ENCODE measurements at regions not wholly inside any gene's neighbourhood (a gene's known extent, or its start where the extent isn't known, plus 50 kb on each side); places are given as distances from the start of the nearest gene placed in this dataset.

DNA sequence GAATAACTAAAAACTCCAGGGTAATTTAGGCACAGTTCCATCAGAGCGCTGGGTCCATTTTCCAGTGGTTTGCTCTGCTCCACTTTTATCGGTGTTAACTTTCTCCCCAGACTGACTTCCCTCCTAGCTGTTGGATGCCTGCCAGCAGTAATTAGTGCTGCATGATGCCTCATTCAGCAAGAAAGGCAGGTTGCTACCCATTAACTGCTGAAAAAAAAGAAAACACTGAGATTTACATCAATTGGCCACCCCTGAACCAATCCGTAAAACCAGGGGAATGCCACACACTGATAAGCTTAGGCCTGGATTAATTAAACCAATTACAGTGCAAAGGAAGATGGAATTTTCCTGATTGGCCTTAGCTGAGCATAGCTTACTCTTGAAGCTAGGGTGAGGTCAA, 182.4 kb upstream of the CXXC4 start:
- Histone ChIP-seq H3K36me3 (ENCODE audit: control insufficient read depth in 4 of 4, insufficient read depth in 4 of 4, low read length in 4 of 4) (no peaks in the 10 kb centered on the region), H3K4me3 (no peak overlapping the region), H3K9ac (ENCODE audit: insufficient read depth in 1 of 2, low read length in 2 of 2) (no peak overlapping the region), H3K4me1 (ENCODE audit: control insufficient read depth in 5 of 5, insufficient read depth in 5 of 5, low read length in 5 of 5) (no peaks in the 10 kb centered on the region), H3K27ac (ENCODE audit: low read depth in 1 of 2, low read length in 1 of 2) (no peak overlapping the region), H3K27me3 (ENCODE audit: control insufficient read depth in 3 of 3, insufficient read depth in 3 of 3, low read length in 2 of 3) (no peaks in the 10 kb centered on the region), H3K9me3 (ENCODE audit: control insufficient read depth in 4 of 4, insufficient read depth in 3 of 4, low read length in 3 of 4) (no peaks in the 10 kb centered on the region)
- no peak for ATAC-seq (ENCODE audit: insufficient read depth, low FRiP score)
- DNase-seq: peak in 1 of 3 donors; percentile 31
- TF ChIP-seq, protein P1, sequence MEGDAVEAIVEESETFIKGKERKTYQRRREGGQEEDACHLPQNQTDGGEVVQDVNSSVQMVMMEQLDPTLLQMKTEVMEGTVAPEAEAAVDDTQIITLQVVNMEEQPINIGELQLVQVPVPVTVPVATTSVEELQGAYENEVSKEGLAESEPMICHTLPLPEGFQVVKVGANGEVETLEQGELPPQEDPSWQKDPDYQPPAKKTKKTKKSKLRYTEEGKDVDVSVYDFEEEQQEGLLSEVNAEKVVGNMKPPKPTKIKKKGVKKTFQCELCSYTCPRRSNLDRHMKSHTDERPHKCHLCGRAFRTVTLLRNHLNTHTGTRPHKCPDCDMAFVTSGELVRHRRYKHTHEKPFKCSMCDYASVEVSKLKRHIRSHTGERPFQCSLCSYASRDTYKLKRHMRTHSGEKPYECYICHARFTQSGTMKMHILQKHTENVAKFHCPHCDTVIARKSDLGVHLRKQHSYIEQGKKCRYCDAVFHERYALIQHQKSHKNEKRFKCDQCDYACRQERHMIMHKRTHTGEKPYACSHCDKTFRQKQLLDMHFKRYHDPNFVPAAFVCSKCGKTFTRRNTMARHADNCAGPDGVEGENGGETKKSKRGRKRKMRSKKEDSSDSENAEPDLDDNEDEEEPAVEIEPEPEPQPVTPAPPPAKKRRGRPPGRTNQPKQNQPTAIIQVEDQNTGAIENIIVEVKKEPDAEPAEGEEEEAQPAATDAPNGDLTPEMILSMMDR (IDR thresholded peaks at IDR 0.05; ENCODE audit: control extremely low read depth, extremely low read depth): no peak
- WGBS, 2 donors: 45 to 48% methylated on average over 3 of the region's 3 CpGs

DNA sequence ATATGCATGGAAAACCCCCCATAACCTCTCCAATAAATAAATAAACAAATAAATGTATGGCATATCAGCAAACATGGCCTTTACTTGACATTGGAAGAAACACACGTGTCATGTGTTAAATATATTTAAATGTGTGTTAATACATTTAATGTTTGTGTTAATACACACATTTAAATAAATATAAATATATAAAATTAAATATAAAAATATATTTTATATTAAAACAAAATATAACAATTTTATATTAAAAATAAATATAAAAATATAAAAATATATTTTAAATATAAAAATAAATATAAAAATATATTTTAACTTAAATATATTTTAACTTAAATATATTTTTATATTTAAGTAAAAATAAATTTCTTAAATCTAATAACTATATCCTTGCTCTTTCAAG, 187.6 kb upstream of the CXXC4 start:
- TF ChIP-seq, protein P1 (IDR thresholded peaks at IDR 0.05; ENCODE audit: control extremely low read depth, extremely low read depth): no peak
- 86 to 88% methylated on average over 1 of the region's 1 CpG for WGBS, 2 donors

DNA sequence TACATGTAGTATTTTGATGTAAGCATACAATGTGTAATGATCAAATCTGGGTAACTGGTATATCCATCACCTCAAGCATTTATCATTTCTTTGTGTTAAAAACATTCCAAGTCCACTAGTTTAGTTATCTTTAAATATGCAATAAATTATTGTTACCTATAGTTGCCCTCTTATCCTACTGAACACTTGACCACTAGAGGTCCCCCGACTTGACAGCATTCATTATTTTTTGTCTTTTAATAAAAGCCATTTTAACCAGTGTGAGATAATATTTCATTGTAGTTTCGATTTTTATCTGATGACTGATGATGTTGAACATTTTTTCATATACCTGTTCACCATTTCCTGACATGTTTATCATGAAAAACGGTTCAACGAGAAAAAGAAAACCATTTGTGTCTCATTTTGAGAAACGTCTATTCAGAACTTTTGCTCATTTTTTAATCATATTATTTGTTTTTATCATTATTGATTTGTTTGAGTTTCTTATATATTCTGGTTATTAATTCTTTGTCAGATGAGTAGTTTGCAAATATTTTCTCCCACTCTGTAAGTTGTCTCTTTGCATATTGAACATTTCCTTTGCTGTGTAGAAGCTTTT, 199.0 kb upstream of the CXXC4 start:
- Histone ChIP-seq H3K4me1 (ENCODE audit: control insufficient read depth in 5 of 5, insufficient read depth in 5 of 5, low read length in 5 of 5) (no peaks in the 10 kb centered on the region), H3K9me3 (ENCODE audit: control insufficient read depth in 4 of 4, insufficient read depth in 3 of 4, low read length in 3 of 4) (no peaks in the 10 kb centered on the region), H3K27me3 (ENCODE audit: control insufficient read depth in 3 of 3, insufficient read depth in 3 of 3, low read length in 2 of 3) (no peaks in the 10 kb centered on the region), H3K4me3 (no peak overlapping the region), H3K36me3 (ENCODE audit: control insufficient read depth in 4 of 4, insufficient read depth in 4 of 4, low read length in 4 of 4) (no peaks in the 10 kb centered on the region), H3K27ac (ENCODE audit: low read depth in 1 of 2, low read length in 1 of 2) (no peak overlapping the region), H3K9ac (ENCODE audit: insufficient read depth in 1 of 2, low read length in 2 of 2) (no peak overlapping the region)
- TF ChIP-seq, protein P1 (IDR thresholded peaks at IDR 0.05; ENCODE audit: control extremely low read depth, extremely low read depth): no peak
- ATAC-seq (ENCODE audit: insufficient read depth, low FRiP score) (no peak), DNase-seq (no peak)
- WGBS, 2 donors: 74 to 84% methylated on average over 5 of the region's 5 CpGs

More for the DNA sequence above, 187.6 kb upstream of the CXXC4 start:
- Histone ChIP-seq H3K4me1 (ENCODE audit: control insufficient read depth in 5 of 5, insufficient read depth in 5 of 5, low read length in 5 of 5) (no peaks in the 10 kb centered on the region), H3K27me3 (ENCODE audit: control insufficient read depth in 3 of 3, insufficient read depth in 3 of 3, low read length in 2 of 3) (no peaks in the 10 kb centered on the region), H3K4me3 (no peak overlapping the region), H3K9me3 (ENCODE audit: control insufficient read depth in 4 of 4, insufficient read depth in 3 of 4, low read length in 3 of 4) (peaks cover 0 to 3% (median 1%) of the 10 kb centered on the region in 4 donors), H3K9ac (ENCODE audit: insufficient read depth in 1 of 2, low read length in 2 of 2) (no peak overlapping the region), H3K27ac (ENCODE audit: low read depth in 1 of 2, low read length in 1 of 2) (no peak overlapping the region), H3K36me3 (ENCODE audit: control insufficient read depth in 4 of 4, insufficient read depth in 4 of 4, low read length in 4 of 4) (no peaks in the 10 kb centered on the region)
- no peak for ATAC-seq (ENCODE audit: insufficient read depth, low FRiP score)
- DNase-seq: no peak

DNA sequence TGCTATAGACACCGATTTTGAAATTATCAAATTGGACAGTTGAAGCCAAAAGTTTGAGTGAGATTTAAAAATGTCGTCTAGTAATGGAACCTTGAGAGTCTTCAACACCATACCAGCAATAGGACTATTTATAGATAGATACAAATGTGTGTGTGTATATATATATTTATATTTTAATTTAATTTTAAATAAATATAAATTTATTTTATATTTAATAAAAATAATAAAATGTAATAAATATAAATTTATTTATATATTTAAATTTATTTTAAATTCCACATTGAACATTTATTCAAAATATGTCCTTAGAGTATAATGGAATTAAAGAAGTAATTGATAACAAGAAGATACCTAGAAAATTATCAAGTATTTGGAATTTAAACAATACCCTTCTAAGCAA, 221.9 kb upstream of the CXXC4 start:
- Histone ChIP-seq H3K27me3 (ENCODE audit: control insufficient read depth in 3 of 3, insufficient read depth in 3 of 3, low read length in 2 of 3) (no peaks in the 10 kb centered on the region), H3K9ac (ENCODE audit: insufficient read depth in 1 of 2, low read length in 2 of 2) (no peak overlapping the region), H3K36me3 (ENCODE audit: control insufficient read depth in 4 of 4, insufficient read depth in 4 of 4, low read length in 4 of 4) (no peaks in the 10 kb centered on the region), H3K9me3 (ENCODE audit: control insufficient read depth in 4 of 4, insufficient read depth in 3 of 4, low read length in 3 of 4) (no peaks in the 10 kb centered on the region), H3K27ac (ENCODE audit: low read depth in 1 of 2, low read length in 1 of 2) (no peak overlapping the region), H3K4me3 (no peak overlapping the region), H3K4me1 (ENCODE audit: control insufficient read depth in 5 of 5, insufficient read depth in 5 of 5, low read length in 5 of 5) (no peaks in the 10 kb centered on the region)
- no peak for DNase-seq
- TF ChIP-seq, protein P1 (IDR thresholded peaks at IDR 0.05; ENCODE audit: control extremely low read depth, extremely low read depth): no peak
- WGBS, 2 donors: 90 to 95% methylated on average over 2 of the region's 2 CpGs
- ATAC-seq (ENCODE audit: insufficient read depth, low FRiP score): no peak

Measured in lung (tissue), 11 donors.